ENCODE measurements at regions not wholly inside any gene's neighbourhood (a gene's known extent, or its start where the extent isn't known, plus 50 kb on each side); places are given as distances from the start of the nearest gene placed in this dataset.

DNA sequence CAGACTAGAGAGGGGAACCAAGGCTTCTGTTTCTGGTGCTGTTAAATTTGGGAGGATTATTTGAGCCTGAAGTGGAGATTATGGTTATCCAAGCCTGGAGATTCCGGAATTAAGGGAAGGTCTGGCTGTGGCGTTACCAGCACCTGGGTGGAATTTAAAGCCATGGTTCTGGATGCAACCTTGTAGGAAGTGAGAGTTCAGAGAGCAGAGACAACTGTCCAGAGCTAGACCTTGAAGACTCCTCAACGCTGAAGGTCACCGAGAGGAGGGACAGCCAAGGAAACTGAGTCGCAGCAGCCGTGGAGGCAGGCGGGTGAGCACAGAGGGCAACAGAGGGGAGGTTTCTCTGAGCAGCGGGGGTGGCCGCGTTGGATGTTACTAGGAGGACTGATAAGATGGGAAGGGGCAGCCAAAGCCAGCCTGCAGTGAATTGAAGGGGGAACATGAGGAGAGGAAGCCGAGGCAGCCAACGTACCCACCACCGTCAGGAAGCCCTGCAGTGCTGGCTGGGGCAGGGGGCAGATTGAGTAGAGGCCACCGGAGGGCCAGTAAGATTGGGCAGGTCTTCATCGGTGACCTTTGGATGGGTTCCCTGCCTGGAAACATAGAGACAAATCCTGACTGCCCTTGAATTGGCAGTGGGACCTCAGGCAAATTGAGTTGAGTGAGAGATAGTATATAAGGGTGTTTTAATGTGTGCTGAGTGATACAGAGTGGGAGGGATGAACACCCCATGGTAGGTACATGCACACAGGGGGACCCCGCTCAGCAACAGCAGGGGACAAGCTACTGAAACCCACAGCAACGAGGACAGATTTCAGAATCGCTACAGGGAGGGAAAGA, 90.3 kb downstream of the SNX5 start:
- H3K4me3 ChIP-seq: no peak overlapping the region
- WGBS, 2 donors: 84% methylated on average over 18 of the region's 18 CpGs
- peak; percentile 46 for DNase-seq
- H3K9me3 ChIP-seq: no peaks in the 10 kb centered on the region
- no peak overlapping the region for H3K27ac ChIP-seq
- no peaks in the 10 kb centered on the region for H3K36me3 ChIP-seq
- intact Hi-C loops (cut with DNase I): no loop called here
- no peaks in the 10 kb centered on the region for H3K27me3 ChIP-seq
- TF ChIP-seq POLR2A (IDR thresholded peaks at IDR 0.05): no peak
- TF ChIP-seq POLR2AphosphoS5 (IDR thresholded peaks at IDR 0.05): no peak
- no peak for TF ChIP-seq EP300 (IDR thresholded peaks at IDR 0.05)
- TF ChIP-seq, protein P1, sequence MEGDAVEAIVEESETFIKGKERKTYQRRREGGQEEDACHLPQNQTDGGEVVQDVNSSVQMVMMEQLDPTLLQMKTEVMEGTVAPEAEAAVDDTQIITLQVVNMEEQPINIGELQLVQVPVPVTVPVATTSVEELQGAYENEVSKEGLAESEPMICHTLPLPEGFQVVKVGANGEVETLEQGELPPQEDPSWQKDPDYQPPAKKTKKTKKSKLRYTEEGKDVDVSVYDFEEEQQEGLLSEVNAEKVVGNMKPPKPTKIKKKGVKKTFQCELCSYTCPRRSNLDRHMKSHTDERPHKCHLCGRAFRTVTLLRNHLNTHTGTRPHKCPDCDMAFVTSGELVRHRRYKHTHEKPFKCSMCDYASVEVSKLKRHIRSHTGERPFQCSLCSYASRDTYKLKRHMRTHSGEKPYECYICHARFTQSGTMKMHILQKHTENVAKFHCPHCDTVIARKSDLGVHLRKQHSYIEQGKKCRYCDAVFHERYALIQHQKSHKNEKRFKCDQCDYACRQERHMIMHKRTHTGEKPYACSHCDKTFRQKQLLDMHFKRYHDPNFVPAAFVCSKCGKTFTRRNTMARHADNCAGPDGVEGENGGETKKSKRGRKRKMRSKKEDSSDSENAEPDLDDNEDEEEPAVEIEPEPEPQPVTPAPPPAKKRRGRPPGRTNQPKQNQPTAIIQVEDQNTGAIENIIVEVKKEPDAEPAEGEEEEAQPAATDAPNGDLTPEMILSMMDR (IDR thresholded peaks at IDR 0.05): no peak
- H3K4me1 ChIP-seq: peaks cover 3 to 36% (median 32%) of the 10 kb centered on the region in 4 donors

DNA sequence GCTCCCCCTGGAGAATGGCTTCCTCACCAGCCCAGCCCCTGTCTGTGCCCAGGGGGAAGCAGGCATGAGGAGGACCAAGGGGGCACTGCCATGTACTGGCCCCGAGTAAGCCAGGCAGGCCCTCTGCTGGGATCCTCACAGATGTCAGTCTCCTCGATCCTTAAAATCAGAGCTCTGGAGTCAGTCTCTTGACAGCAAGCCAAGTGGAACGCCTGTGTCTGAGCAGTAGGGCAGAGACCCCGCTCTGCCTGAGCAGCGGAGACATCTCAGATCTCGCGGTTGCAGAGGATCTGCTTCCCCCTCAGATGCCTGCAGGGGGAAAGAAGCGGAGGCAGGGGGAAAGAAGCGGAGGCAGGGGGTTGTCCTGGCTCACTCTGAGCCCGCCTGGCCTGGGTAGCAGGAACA, 92.6 kb downstream of the SNX5 start:
- Histone ChIP-seq H3K9me3 (no peaks in the 10 kb centered on the region), H3K4me1 (peaks cover 3 to 36% (median 34%) of the 10 kb centered on the region in 4 donors), H3K27me3 (no peaks in the 10 kb centered on the region), H3K36me3 (no peaks in the 10 kb centered on the region), H3K4me3 (no peak overlapping the region), H3K27ac (peak overlapping the region; percentile 69 to 82 (median 82))
- TF ChIP-seq, protein P1 (IDR thresholded peaks at IDR 0.05): no peak
- TF ChIP-seq EP300 (IDR thresholded peaks at IDR 0.05) (no peak), POLR2AphosphoS5 (IDR thresholded peaks at IDR 0.05) (no peak), POLR2A (IDR thresholded peaks at IDR 0.05) (no peak)
- peak; percentile 67 for DNase-seq
- intact Hi-C loops (cut with DNase I): loop anchor here (1.0 kb wide), 1 partner anchor 195 kb away; no protein-coding TSS in a partner anchor
- WGBS, 2 donors: 50 to 64% methylated on average over 10 of the region's 10 CpGs

DNA sequence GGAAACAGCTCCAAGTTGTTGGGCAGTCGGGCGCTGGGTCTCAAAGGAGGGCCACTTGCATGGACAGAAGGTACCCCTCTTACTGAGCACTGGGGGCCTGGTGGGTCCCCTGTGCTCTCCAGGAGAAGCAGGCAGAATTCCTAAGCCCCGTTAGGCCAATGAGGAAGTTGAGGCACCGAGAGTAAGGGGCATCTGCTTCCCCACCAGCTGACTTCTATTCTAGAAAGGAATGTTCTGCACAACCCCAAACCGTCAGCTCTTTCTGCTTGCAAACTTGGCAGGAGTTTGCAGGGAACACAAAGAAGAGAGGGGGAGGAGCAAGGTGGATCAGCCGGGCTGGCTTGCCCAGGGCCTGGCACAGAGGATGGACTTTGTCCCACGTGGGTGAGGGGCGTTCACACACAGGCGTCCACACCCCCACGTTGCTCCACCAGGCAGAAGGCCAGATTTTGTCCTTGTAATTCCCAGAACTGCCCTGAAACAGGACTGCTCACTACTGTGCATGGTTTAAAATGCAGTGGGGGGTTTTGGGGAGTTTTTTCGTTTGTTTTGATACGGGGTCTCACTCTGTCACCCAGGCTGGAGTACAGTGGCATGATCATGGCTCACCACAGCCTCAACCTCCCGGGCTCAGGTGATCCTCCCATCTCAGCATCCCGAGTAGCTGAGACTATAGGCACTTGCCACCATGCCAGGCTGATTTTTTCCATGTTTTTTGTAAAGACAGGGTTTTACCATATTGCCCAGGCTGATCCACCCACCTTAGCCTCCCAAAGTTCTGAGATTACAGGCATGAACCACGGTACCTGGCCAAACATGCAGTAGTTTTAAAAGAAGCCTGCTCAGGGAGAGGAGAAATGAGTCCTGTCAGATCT, 93.3 kb downstream of the SNX5 start:
- intact Hi-C loops (cut with DNase I): loop anchor here (1.0 kb wide), 1 partner anchor 194 kb away; no protein-coding TSS in a partner anchor
- no peaks in the 10 kb centered on the region for H3K36me3 ChIP-seq
- DNase-seq: peak; percentile 95
- H3K27ac ChIP-seq: peak overlapping the region; percentile 69 to 82 (median 82)
- peaks cover 3 to 37% (median 34%) of the 10 kb centered on the region in 4 donors for H3K4me1 ChIP-seq
- no peaks in the 10 kb centered on the region for H3K9me3 ChIP-seq
- 12 to 59% methylated on average over 15 of the region's 15 CpGs for WGBS, 2 donors
- H3K27me3 ChIP-seq: no peaks in the 10 kb centered on the region
- no peak overlapping the region for H3K4me3 ChIP-seq
- TF ChIP-seq POLR2A (IDR thresholded peaks at IDR 0.05): peak in 1 of 2 donors; percentile 21
- TF ChIP-seq POLR2AphosphoS5 (IDR thresholded peaks at IDR 0.05): peak in 3 of 4 donors; percentile 51 to 77 (median 62)
- TF ChIP-seq, protein P1 (IDR thresholded peaks at IDR 0.05): no peak
- peak in 2 of 4 donors; percentile 12 to 70 for TF ChIP-seq EP300 (IDR thresholded peaks at IDR 0.05)

DNA sequence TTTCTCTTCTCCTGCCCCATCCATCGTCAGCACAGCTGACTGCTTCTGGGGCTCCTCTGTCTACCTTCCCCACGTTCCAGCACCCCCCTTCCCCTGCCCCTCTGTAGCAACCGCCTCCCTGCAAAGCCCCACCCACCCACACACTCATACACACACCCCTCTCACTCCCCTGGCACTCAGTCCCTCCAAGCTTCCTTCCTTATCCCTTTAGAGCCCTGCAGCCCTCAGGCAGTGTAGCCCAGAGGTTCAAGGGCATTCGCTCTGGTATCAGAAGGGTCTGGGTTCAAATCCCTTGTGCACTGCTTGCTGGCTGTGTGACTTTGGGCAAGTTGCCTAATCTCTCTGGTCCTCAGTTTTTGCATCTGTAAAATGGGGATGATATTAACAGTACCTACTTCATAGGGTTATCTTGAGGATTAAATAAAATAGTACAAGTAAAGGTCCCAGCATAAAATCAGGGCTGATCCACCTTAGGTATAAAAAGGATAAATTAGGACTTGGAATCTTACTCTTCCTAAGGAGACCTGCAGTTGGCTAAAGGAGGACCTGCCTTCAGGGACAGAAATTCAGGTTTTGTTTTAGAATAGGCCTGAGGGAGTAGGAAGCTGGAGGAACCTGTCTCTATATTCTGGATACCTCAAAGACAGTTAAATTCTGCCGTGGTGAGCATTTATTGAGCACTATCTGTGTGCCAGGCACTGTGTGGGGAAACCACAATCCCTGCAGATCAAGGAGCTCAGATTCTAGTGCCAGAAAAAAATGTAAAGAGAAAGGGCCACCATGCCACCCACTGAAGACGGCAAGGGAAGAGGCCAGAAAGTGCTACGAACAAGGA, 94.1 kb downstream of the SNX5 start:
- TF ChIP-seq POLR2AphosphoS5 (IDR thresholded peaks at IDR 0.05): peak in 1 of 4 donors; percentile 14
- TF ChIP-seq, protein P1 (IDR thresholded peaks at IDR 0.05): no peak
- peak overlapping the region; percentile 69 to 82 (median 82) for H3K27ac ChIP-seq
- DNase-seq: no peak
- peaks cover 3 to 45% (median 34%) of the 10 kb centered on the region in 4 donors for H3K4me1 ChIP-seq
- intact Hi-C loops (cut with DNase I): loop anchor here (1.0 to 5.0 kb wide), 2 partner anchors 67 to 193 kb away; no protein-coding TSS in a partner anchor
- no peaks in the 10 kb centered on the region for H3K9me3 ChIP-seq
- no peaks in the 10 kb centered on the region for H3K27me3 ChIP-seq
- no peaks in the 10 kb centered on the region for H3K36me3 ChIP-seq
- WGBS, 2 donors: 8 to 37% methylated on average over 7 of the region's 7 CpGs
- H3K4me3 ChIP-seq: no peak overlapping the region
